ENCODE measurements at regions not wholly inside any gene's neighbourhood (a gene's known extent, or its start where the extent isn't known, plus 50 kb on each side); places are given as distances from the start of the nearest gene placed in this dataset.

DNA sequence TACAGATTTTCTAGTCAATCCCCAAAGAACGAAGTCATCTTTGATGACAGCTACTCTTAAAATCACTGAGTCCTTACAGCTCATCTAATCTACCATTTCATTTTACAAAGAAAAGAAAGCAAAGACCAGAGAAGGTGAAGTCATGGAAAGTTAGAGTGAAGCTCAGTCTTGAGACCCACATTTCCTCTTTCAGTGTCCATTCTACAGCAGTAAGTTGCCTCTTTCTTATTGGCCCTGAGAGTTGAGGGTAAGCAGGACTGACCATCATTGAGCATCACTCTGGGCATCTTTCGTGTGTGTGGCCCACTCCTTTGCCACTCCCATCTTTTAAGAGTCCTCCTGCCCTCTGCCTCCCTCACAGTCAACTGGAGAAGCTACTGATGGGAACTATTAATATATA is 251.8 kb upstream of the NR4A3 start:
- TF ChIP-seq, protein P1, sequence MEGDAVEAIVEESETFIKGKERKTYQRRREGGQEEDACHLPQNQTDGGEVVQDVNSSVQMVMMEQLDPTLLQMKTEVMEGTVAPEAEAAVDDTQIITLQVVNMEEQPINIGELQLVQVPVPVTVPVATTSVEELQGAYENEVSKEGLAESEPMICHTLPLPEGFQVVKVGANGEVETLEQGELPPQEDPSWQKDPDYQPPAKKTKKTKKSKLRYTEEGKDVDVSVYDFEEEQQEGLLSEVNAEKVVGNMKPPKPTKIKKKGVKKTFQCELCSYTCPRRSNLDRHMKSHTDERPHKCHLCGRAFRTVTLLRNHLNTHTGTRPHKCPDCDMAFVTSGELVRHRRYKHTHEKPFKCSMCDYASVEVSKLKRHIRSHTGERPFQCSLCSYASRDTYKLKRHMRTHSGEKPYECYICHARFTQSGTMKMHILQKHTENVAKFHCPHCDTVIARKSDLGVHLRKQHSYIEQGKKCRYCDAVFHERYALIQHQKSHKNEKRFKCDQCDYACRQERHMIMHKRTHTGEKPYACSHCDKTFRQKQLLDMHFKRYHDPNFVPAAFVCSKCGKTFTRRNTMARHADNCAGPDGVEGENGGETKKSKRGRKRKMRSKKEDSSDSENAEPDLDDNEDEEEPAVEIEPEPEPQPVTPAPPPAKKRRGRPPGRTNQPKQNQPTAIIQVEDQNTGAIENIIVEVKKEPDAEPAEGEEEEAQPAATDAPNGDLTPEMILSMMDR (conservative IDR thresholded peaks at IDR 0.05; ENCODE audit: low read depth, low read length) = no peak
- no peak for TF ChIP-seq EZH2 (IDR thresholded peaks at IDR 0.05; ENCODE audit: borderline replicate concordance, low read depth, low read length, poor library complexity, severe bottlenecking)

Data from A673 (cell line).